ENCODE measurements at regions not wholly inside any gene's neighbourhood (a gene's known extent, or its start where the extent isn't known, plus 50 kb on each side); places are given as distances from the start of the nearest gene placed in this dataset.

GRCh38 chr13:33367171-33367895 lies 81.8 kb upstream of the STARD13 start:
- Histone ChIP-seq H4K8ac (ENCODE audit: low read depth in 2 of 2, low read length in 2 of 2) (no peak overlapping the region), H2AK5ac (ENCODE audit: low read depth, low read length) (no peak overlapping the region), H3K9me3 (ENCODE audit: control insufficient read depth, insufficient read depth, low read length) (no peaks in the 10 kb centered on the region), H3K79me1 (ENCODE audit: low read depth in 1 of 2, low read length in 2 of 2) (no peaks in the 10 kb centered on the region), H3K23ac (ENCODE audit: low read depth, low read length) (no peak overlapping the region), H3K18ac (ENCODE audit: low read depth, low read length) (no peak overlapping the region), H2BK120ac (ENCODE audit: low read depth, low read length) (no peak overlapping the region), H3K56ac (ENCODE audit: extremely low read depth, insufficient read depth, low read length) (no peak overlapping the region), H4K5ac (ENCODE audit: low read depth, low read length) (no peak overlapping the region), H2BK20ac (ENCODE audit: low read depth, low read length) (no peak overlapping the region), H4K20me1 (ENCODE audit: insufficient read depth, low read length) (no peaks in the 10 kb centered on the region), H2BK15ac (ENCODE audit: low read depth, low read length) (no peak overlapping the region), H3K14ac (replicated peaks; ENCODE audit: low read depth, low read length) (no peak overlapping the region), H3K36me3 (ENCODE audit: control insufficient read depth, insufficient read depth, low read length) (no peaks in the 10 kb centered on the region), H3K27ac (ENCODE audit: insufficient read depth, low read length) (no peak overlapping the region), H2BK5ac (ENCODE audit: low read depth, low read length, poor library complexity, severe bottlenecking) (no peak overlapping the region), H3K4me1 (ENCODE audit: control insufficient read depth, insufficient read depth, low read length) (no peaks in the 10 kb centered on the region), H3K27me3 (ENCODE audit: control insufficient read depth, insufficient read depth, low read length) (no peaks in the 10 kb centered on the region), H3K9me1 (ENCODE audit: insufficient read depth, low read length) (no peaks in the 10 kb centered on the region), H4K91ac (ENCODE audit: insufficient read depth, low read depth, low read length) (no peak overlapping the region), H3K4me2 (ENCODE audit: low read depth, low read length) (no peak overlapping the region), H3K9ac (ENCODE audit: low read depth, low read length) (no peak overlapping the region), H2AFZ (replicated peaks; ENCODE audit: low read length, poor library complexity) (no peak overlapping the region), H3K4ac (ENCODE audit: low read depth, low read length) (no peak overlapping the region), H2AK9ac (replicated peaks; ENCODE audit: low read depth, low read length, poor library complexity) (no peak overlapping the region), H3K4me3 (ENCODE audit: insufficient read depth, low read depth, low read length) (no peak overlapping the region)
- DNase-seq: no peak
- dilution Hi-C loops (cut with HindIII; ENCODE audit: low sequenced_read_pairs, unreplicated experiment) (no loop called here), in situ Hi-C loops (cut with MboI; ENCODE audit: low sequenced_read_pairs) (no loop called here), intact Hi-C loops (cut with micrococcal nuclease) (no loop called here)
- TF ChIP-seq MAZ (IDR thresholded peaks at IDR 0.05; ENCODE audit: borderline replicate concordance, low read depth, low read length) (no peak), RFX5 (IDR thresholded peaks at IDR 0.05; ENCODE audit: low read depth, low read length) (no peak), CTCF (conservative IDR thresholded peaks at IDR 0.05; ENCODE audit: low read depth, low read length) (no peak), CHD1 (IDR thresholded peaks at IDR 0.05; ENCODE audit: low read depth, low read length) (no peak), RCOR1 (IDR thresholded peaks at IDR 0.05; ENCODE audit: insufficient replicate concordance, low read length) (no peak), USF2 (IDR thresholded peaks at IDR 0.05; ENCODE audit: low read depth, low read length) (no peak), MXI1 (IDR thresholded peaks at IDR 0.05; ENCODE audit: borderline replicate concordance, low read depth, low read length) (no peak)
- ChIA-PET POLR2A (ENCODE audit: unreplicated experiment) (interaction anchor here (0.6 kb wide), 1 partner anchor 105 kb away, joined by 3 read pairs; no protein-coding TSS in a partner anchor), CTCF (interaction anchor here (0.6 to 1.8 kb wide), 2 partner anchors 120 to 698 kb away, joined by 3 to 6 read pairs; no protein-coding TSS in a partner anchor)
- WGBS, 2 experiments (ENCODE audit: extremely low coverage in 2 of 2, insufficient read length in 1 of 2): no CpG with 5 or more reads among the region's 2 CpGs
- no TSS peak for BruUV-seq (replicated peaks)
- ATAC-seq (ENCODE audit: low read depth): no peak

Data from IMR-90 (cell line).